HG03354 (cell line): ENCODE measurements at regions not wholly inside any gene's neighbourhood (a gene's known extent, or its start where the extent isn't known, plus 50 kb on each side); places are given as distances from the start of the nearest gene placed in this dataset.

Source experiments
- ATAC-seq: cut with Tn5 transposase; IDR thresholded peaks from one replicate; pipeline ENCODE4 v1.9.1; 2021; ENCODE audit warnings: mild to moderate bottlenecking; ENCODE audit not compliant: unreplicated experiment, poor library complexity, severe bottlenecking

DNA sequence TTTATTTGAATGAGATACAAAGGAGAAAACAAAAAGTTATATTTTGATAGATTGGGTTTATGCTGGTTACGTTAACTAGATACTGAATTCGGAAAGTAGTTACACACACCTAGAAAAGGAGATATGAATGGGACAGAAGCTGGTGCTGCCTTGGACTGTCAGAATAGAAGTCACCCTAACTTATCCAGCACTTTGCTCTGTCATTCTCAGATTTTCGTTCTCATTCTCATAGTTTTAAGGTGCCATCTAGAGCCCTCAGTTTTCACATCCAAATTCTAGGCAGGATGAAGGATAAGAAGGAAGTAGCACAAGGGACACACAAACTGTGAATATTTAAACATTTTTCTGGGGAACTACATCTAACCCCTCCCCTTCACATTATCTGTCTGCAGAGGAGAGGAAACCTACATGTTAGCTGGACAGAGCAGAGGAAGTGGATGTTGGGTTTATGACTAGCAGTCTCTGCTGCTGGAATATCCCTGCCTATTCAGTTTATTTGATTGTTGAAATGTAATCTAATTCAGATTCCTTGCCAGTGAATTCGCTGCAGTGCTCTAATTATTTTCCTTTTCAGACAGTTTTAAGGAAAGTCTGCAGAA, 521.9 kb downstream of the FAT4 start:
- no peak for ATAC-seq

DNA sequence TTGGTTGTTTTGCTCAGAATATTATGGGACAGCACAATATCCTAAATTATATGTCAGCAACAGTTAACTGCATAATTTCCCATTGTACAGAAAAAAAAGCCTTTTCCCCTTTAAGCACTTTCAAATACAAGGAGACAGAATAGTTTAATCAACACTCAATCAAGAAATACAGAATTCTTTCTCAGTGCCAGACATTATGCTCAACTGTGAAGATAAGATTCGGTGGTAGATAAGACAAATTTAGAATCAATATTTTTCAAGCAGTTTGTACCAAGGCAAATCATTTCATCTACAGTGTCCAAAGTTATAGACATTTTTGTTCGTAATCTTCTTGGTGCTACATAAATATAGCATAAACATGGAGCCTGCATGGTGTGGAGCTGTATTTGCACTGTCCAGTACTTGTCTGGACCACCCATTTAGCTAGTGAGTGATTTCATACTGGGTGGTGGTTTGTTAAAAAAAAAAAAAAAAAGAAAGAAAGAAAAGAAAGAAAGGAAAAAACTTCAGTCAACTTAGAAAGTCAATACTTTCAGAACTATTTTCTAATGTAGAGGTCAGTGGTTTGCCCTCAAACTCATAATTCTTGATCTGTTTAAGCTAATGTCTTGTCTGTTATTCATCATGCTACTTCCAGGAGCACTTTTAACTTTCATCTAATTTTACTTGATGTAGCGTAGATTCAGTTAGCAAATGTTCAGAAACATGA, 522.9 kb downstream of the FAT4 start:
- ATAC-seq = no peak

DNA sequence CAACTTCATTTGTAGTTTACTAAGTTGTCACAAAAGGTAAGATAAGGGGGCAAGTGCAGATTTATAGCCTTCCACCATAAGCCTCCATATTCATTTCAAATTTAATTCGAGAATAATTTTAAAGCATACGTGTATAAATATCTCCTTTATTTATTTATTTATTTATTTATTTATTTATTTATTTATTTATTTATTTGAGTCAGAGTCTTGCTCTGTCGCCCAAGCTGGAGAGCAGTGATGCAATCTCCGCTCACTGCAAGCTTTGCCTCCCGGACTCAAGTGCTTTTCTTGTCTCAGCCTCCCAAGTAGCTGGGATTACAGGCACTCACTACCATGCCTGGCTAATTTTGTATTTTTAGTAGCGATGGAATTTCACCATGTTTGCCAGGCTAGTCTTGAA, 523.4 kb downstream of the FAT4 start:
- no peak for ATAC-seq

DNA sequence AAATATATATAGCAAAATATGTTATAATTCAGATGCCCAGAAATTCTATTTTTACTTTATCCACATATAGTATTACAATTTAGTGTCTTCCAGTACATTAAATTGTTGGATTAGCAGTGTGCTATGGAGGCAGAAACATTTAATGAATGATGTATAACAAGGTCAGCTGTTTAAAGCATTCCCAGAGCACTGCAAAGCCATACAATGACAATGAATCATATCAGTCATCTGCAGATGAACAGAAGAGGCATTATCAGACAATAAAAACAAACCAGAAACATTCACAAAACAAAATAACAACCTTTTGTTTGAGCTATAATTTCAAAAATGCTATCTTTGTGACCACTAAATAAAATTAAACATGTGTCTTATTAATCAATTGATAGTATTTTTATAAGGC, 524.2 kb downstream of the FAT4 start:
- no peak for ATAC-seq

DNA sequence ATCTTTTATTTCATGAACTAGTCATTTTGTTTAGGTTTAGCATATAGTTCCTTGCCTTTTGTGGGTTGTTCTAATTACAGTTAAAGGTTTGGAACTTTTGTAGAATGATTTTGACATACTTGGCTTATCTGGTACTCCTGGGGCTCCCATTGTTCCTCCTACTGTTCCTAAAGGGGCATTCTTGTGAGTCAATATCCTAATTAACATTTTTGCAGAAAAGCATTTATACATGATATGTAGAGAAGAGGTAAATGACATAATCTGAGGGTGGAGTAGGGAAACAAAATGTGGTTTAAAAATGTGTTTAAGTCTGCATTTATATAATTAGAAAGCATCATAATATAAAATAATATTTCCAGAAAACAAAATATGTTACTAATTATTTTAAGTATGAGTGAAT, 529.2 kb downstream of the FAT4 start:
- ATAC-seq = no peak

- no peak for ATAC-seq
Observed at GRCh38 chr4:125847518-125847917, 532.8 kb downstream of the FAT4 start.

DNA sequence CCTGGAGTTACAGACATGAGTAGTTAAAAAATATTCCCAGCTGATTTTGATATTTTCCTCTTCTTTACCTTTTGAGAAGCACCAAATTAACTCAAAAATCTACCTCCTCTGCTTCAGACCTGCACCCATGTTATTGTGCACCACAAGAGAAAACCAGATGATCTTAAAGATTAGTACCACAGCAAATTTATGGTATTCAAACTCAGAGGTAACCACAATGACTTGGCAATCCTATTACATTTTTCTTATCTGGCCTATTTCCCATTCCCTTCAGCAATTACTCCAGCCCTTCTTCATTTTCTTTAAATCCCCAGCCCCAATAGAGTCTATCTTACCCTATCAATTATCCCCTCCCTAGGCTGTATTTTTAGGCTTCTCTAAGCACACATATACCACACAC, 535.1 kb downstream of the FAT4 start:
- ATAC-seq = no peak

- no peak for ATAC-seq
Observed at GRCh38 chr4:125891597-125892258, 577.0 kb downstream of the FAT4 start.

DNA sequence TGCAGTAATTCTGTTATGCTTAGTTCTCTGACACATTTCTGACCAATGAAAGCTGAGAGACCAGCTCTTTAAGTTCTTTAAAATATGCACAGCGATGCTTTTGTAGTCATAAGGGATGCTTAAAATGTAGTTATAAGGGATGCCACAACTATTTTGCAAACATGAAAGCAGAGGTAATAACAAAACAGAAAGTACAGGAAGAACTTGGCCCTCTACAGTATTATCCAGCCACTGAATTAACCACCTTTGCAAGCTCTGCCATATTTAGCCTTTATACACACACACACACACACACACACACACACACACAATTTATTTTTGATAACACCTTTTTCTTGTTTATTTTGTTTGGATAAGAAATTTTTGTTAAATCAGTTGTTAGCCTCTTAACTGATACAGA, 590.0 kb downstream of the FAT4 start:
- no peak for ATAC-seq

DNA sequence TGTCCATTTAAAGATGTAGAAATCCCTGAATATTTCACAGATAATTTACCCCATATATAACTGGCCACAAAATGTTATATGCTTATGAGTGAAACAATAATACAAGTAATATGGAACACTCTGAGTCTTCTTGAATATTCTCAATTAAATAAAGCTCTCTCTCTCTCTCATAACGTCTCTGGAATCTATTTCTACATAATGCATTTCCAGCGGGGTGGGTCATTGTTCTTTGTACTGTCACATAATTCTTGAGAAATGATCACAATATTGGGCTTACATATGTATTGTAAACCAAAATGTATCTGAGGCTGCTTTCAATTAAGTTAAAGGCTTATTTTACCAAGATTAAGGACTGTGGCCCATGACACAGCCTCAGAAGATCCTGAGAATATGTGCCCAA, 596.3 kb downstream of the FAT4 start:
- no peak for ATAC-seq

DNA sequence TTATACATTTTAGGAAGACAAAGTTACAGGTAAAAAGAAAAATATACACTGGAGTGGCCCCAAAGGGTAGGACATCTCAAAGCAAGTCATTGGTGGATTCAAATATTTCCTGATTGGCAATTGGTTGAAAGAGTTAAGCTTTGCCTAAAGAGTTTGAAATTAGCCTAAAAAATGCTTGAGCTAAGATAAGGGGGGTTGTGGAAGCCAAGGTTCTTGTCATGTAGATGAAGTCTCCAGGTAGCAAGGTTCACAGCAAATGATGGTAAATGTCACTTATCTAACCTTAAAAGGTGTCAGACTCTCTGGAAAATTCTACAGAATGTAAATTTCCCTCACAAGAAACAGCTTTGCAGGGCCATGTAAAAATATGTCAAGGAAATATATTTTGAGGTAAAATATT, 596.7 kb downstream of the FAT4 start:
- no peak for ATAC-seq

GRCh38 chr4:125917559-125917958, 602.8 kb downstream of the FAT4 start:
- no peak for ATAC-seq

DNA sequence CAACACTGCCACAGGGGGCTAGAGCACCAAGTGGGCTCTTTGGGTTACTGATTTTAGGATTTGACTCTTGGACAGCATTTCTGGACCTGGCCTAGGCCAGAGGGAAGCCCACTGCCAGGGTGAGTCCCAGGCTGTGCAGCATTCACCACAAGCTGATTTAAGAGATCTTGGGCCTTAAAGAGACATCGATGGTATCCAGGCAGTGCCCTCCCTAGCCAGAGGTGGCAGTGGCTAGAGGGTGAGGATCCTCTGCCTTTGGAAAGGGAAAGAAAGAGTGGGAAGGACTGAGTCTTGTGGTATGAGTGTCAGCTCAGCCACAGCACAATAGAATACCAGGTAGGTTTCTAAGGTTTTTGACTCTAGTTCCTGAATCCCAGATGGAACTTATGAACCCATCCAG, 613.9 kb downstream of the FAT4 start:
- no peak for ATAC-seq

DNA sequence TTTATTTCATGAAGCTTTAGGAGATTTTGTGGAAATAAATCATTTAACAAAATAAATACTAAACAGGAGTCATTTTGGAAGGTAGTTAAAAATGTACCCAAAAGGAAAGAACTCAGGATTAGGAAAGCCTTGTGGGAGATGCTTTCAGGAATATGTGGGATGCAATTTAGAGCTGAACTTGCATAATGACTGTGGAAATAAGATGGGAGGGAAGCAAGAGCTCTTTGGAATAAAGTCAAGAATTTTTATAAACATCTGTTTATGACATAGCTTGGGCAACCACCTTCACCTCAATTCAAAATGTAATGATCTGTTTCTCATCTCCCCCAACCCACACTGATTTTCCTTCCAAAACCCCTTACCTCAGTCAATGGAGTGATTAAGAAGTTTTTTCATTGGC, 623.8 kb downstream of the FAT4 start:
- ATAC-seq = no peak

DNA sequence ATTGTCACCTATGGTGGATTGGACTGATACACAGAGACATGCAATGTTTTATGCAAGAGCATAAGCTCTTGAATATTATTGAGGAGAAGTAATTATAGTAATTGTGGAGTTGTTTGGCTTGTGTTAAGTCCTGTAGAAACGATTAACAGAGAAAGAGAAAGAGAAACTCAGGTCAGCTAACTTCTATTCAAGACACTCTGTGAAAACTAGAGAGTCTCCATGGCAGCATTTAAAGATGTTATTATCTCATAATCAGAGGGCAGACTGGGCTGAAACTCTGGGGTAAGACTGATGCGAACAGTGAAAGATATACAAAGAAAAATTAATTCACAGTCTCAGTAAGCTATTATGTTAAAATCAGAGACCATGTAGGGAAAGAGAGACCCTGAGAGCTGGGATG, 625.7 kb downstream of the FAT4 start:
- ATAC-seq = no peak

DNA sequence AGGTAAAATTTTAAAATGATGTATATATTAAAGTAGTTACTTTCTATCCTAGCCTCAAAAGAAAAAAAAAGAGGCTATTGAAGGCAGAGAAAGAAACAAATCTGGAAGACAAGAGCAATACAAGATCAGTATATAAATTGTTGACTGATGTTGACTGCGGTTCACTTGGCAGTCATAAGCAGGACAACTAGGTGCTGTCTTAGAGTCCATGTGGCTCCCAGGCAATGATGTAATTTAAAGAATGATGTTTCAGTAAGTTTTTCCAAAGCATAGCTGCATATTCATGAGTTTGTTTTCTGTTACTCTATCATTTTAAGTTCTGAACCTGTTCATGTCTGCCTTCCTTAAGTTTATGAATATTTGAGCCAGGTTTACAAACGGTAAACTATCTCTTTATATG, 630.2 kb downstream of the FAT4 start:
- ATAC-seq = no peak

- no peak for ATAC-seq
Observed at GRCh38 chr4:125948021-125948420, 633.3 kb downstream of the FAT4 start.

DNA sequence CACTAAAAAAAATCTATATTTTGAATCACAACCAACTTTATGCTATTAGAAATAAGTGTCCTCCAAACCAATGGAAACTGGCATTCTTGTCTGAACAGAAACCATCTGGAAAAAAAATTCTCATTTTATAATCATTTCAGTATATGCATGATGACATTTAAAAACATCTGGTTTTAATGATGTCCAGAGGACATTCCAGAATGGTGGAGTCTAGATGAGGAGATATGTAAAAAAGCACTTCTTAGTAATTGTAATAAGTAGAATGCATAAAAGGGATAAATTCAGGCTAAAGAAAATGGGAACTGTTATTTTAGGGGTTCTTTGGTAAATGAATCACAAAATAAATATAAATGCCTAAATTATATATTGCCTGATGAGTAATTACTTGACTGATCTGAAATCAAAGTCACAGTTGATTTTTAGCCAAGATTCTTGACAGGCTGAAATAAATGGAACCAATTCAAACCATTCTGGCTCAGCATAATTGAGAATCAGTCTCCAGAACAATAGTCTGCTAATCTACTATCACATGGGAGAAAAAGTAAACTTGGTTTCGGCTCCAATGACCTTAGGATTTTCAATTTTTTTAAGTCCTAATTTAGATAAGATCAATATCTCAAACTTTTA, 636.6 kb downstream of the FAT4 start:
- ATAC-seq = no peak

GRCh38 chr4:125952631-125953030, 637.9 kb downstream of the FAT4 start:
- ATAC-seq = no peak

GRCh38 chr4:125956276-125956675, 641.5 kb downstream of the FAT4 start:
- no peak for ATAC-seq

- ATAC-seq = no peak
Observed at GRCh38 chr4:125958519-125958918, 643.8 kb downstream of the FAT4 start.
